H9 (cell line): ENCODE measurements at regions not wholly inside any gene's neighbourhood (a gene's known extent, or its start where the extent isn't known, plus 50 kb on each side); places are given as distances from the start of the nearest gene placed in this dataset.

Experiments
- DNase-seq: peaks from one replicate; pipeline ENCODE4 v3.0.0-alpha.2; 2017
- H2AFZ ChIP-seq: one replicate; pipeline ENCODE4 v1.6.1; 2013; ENCODE audit warnings: mild to moderate bottlenecking, low read length, control low read depth, moderate library complexity
- H2AK5ac ChIP-seq: 2 replicates; pipeline ENCODE4 v1.6.1; 2013; ENCODE audit warnings: low read length, control low read depth, mixed read lengths; ENCODE audit not compliant: insufficient read length
- H2BK120ac ChIP-seq: one replicate; pipeline ENCODE4 v1.6.1; 2013; ENCODE audit warnings: low read depth, mild to moderate bottlenecking, low read length, control low read depth, inconsistent platforms; ENCODE audit not compliant: poor library complexity, severe bottlenecking
- H2BK12ac ChIP-seq: 2 replicates; pipeline ENCODE4 v1.6.1; 2013; ENCODE audit warnings: low read length, control low read depth, mixed read lengths, low read depth; ENCODE audit not compliant: insufficient read length
- H2BK15ac ChIP-seq: 2 replicates; pipeline ENCODE4 v1.6.1; 2013; ENCODE audit warnings: low read depth, low read length, control low read depth
- H2BK20ac ChIP-seq: one replicate; pipeline ENCODE4 v1.6.1; 2013; ENCODE audit warnings: low read depth, mild to moderate bottlenecking, low read length, control low read depth, inconsistent platforms; ENCODE audit not compliant: poor library complexity, severe bottlenecking
- H2BK5ac ChIP-seq: 2 replicates; pipeline ENCODE4 v1.6.1; 2013; ENCODE audit warnings: low read length, control low read depth, mixed read lengths; ENCODE audit not compliant: insufficient read length
- H3K14ac ChIP-seq: 2 replicates; pipeline ENCODE4 v1.6.1; 2013; ENCODE audit warnings: low read length, control low read depth; ENCODE audit not compliant: insufficient read depth
- H3K18ac ChIP-seq: 2 replicates; pipeline ENCODE4 v1.6.1; 2013; ENCODE audit warnings: low read depth, mild to moderate bottlenecking, mixed read lengths, low read length, control low read depth; ENCODE audit not compliant: insufficient read length
- H3K23ac ChIP-seq: 2 replicates; pipeline ENCODE4 v1.6.1; 2013; ENCODE audit warnings: low read length, control low read depth, mixed read lengths, low read depth; ENCODE audit not compliant: insufficient read length
- H3K23me2 ChIP-seq: 2 replicates; pipeline ENCODE4 v1.6.1; 2013; ENCODE audit warnings: low read depth, mild to moderate bottlenecking, mixed read lengths, low read length, control low read depth; ENCODE audit not compliant: insufficient read length, poor library complexity, severe bottlenecking
- H3K27ac ChIP-seq: 2 replicates; pipeline ENCODE4 v1.5.1; 2013; ENCODE audit warnings: low read length, control low read depth, mixed read lengths, low read depth; ENCODE audit not compliant: insufficient read length
- H3K27me3 ChIP-seq: 2 replicates; pipeline ENCODE4 v1.6.1; 2013; ENCODE audit warnings: low read length, control low read depth, inconsistent platforms; ENCODE audit not compliant: insufficient read depth
- H3K4ac ChIP-seq: 2 replicates; pipeline ENCODE4 v1.6.1; 2013; ENCODE audit warnings: low read depth, mild to moderate bottlenecking, control low read depth, inconsistent platforms, low read length, moderate library complexity
- H3K4me1 ChIP-seq: 2 replicates; pipeline ENCODE4 v1.6.1; 2013; ENCODE audit warnings: low read length, control low read depth, inconsistent platforms; ENCODE audit not compliant: insufficient read depth
- H3K4me2 ChIP-seq: 2 replicates; pipeline ENCODE4 v1.6.1; 2013; ENCODE audit warnings: low read length, control low read depth, mixed read lengths; ENCODE audit not compliant: insufficient read length, insufficient read depth
- H3K56ac ChIP-seq: 2 replicates; pipeline ENCODE4 v1.6.1; 2013; ENCODE audit warnings: low read depth, mild to moderate bottlenecking, mixed read lengths, low read length, control low read depth; ENCODE audit not compliant: insufficient read length
- H3K79me1 ChIP-seq: 2 replicates; pipeline ENCODE4 v1.6.1; 2013; ENCODE audit warnings: low read depth, mild to moderate bottlenecking, moderate library complexity, low read length, control low read depth, inconsistent platforms; ENCODE audit not compliant: insufficient read depth, poor library complexity, severe bottlenecking
- H3K79me2 ChIP-seq: 2 replicates; pipeline ENCODE4 v1.6.1; 2013; ENCODE audit warnings: low read length, control low read depth, inconsistent platforms; ENCODE audit not compliant: insufficient read depth
- H3K9ac ChIP-seq: 2 replicates; pipeline ENCODE4 v1.6.1; 2013; ENCODE audit warnings: low read length, control low read depth, mixed read lengths; ENCODE audit not compliant: insufficient read length; ENCODE audit errors: extremely low read depth
- H3K9me3 ChIP-seq: one replicate; pipeline ENCODE4 v1.6.1; 2013; ENCODE audit warnings: low read depth, low read length, inconsistent platforms; ENCODE audit not compliant: control insufficient read depth
- H3T11ph ChIP-seq: one replicate; pipeline ENCODE4 v1.6.1; 2013; ENCODE audit warnings: mild to moderate bottlenecking, low read length, control low read depth, inconsistent platforms
- H4K20me1 ChIP-seq: one replicate; pipeline ENCODE4 v1.6.1; 2013; ENCODE audit not compliant: control insufficient read depth, insufficient read length, insufficient read depth
- H4K5ac ChIP-seq: 2 replicates; pipeline ENCODE4 v1.6.1; 2013; ENCODE audit warnings: low read depth, mild to moderate bottlenecking, mixed read lengths, low read length, control low read depth; ENCODE audit not compliant: insufficient read length
- H4K8ac ChIP-seq: replicated peaks from 2 replicates; pipeline ENCODE4 v1.6.1; 2013; ENCODE audit warnings: low read length, control low read depth, mixed read lengths, low read depth; ENCODE audit not compliant: insufficient read length
- H4K91ac ChIP-seq: 2 replicates; pipeline ENCODE4 v1.6.1; 2013; ENCODE audit warnings: low read depth, mild to moderate bottlenecking, moderate library complexity, mixed read lengths, low read length, control low read depth; ENCODE audit not compliant: insufficient read length
- H3K27ac Mint-ChIP-seq, 3 experiments: 2 replicates in 2 of 3; 3 replicates in 1 of 3; pipeline ENCODE4 v1.8.0; 2020 to 2021; ENCODE audit warnings: mixed read lengths in 3 of 3, mild to moderate bottlenecking in 1 of 3, moderate library complexity in 1 of 3
- H3K27me3 Mint-ChIP-seq: 2 replicates; pipeline ENCODE4 v1.8.0; 2021; ENCODE audit warnings: low read depth, mild to moderate bottlenecking, moderate library complexity, mixed read lengths
- H3K36me3 Mint-ChIP-seq, 3 experiments: 2 replicates in 2 of 3; 3 replicates in 1 of 3; pipeline ENCODE4 v1.8.0; 2020 to 2021; ENCODE audit warnings: low read depth in 3 of 3, mixed read lengths in 3 of 3; ENCODE audit not compliant: insufficient read depth in 1 of 3
- H3K4me1 Mint-ChIP-seq, 2 experiments: 2 replicates each; pipeline ENCODE4 v1.8.0; 2020; ENCODE audit warnings: mixed read lengths in 2 of 2
- H3K4me3 Mint-ChIP-seq, 2 experiments: 2 replicates in 1 of 2; 3 replicates in 1 of 2; pipeline ENCODE4 v1.8.0; 2020 to 2021; ENCODE audit warnings: mild to moderate bottlenecking in 2 of 2, mixed read lengths in 2 of 2, moderate library complexity in 1 of 2
- H3K9me3 Mint-ChIP-seq, 2 experiments: 2 replicates in 1 of 2; 3 replicates in 1 of 2; pipeline ENCODE4 v1.8.0; 2020; ENCODE audit warnings: mild to moderate bottlenecking in 2 of 2, mixed read lengths in 2 of 2, moderate library complexity in 1 of 2
- WGBS: extraction: QIAGEN DNeasy Blood & Tissue Kit; methylation state at CpG from one replicate; pipeline ENCODE4 v1.1.7; 2013; ENCODE audit warnings: missing lambda C conversion rate, low lambda C conversion rate, mixed read lengths; ENCODE audit not compliant: insufficient read length; ENCODE audit errors: extremely low coverage; 5-methylcytosine and 5-hydroxymethylcytosine counted together
- TF ChIP-seq, protein P1 (sequence below): fragments of 200-600 bp; sonication (generic); conservative IDR thresholded peaks from 3 replicates; pipeline ENCODE4 v1.8.0; 2021; ENCODE audit warnings: antibody characterized with exemption, mild to moderate bottlenecking

DNA sequence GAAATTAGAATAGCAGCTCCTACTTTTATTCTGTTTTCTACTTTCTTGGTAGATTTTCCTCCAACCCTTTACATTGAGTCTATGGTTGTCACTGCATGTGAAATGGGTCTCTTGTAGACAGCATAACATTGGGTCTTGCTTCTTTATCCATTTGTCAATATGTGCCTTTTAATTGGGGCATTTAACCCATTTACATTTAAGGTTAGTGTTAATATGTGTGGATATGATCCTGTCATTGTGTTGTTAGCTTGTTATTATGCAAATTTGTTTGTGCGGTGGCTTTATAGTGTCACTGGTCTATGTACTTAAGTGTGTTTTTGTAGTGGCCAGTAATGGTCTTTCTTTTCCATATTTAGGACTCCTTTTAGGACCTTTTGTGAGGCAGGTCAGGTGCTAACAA lies 276.9 kb upstream of the SPHKAP start:
- Mint-ChIP-seq H3K27me3 (no peaks in the 10 kb centered on the region), H3K4me3 (no peak overlapping the region), H3K36me3 (peaks cover 13 to 30% (median 16%) of the 10 kb centered on the region in 3 experiments), H3K27ac (no peak overlapping the region), H3K9me3 (peaks cover 29 to 41% of the 10 kb centered on the region in 2 experiments), H3K4me1 (no peaks in the 10 kb centered on the region)
- Histone ChIP-seq H3T11ph (no peak overlapping the region), H3K79me2 (no peaks in the 10 kb centered on the region), H2BK5ac (no peak overlapping the region), H3K56ac (no peak overlapping the region), H3K27me3 (no peaks in the 10 kb centered on the region), H4K91ac (no peak overlapping the region), H3K4ac (no peak overlapping the region), H3K9me3 (peaks cover 5% of the 10 kb centered on the region), H3K23ac (no peak overlapping the region), H2BK20ac (no peak overlapping the region), H2BK120ac (no peak overlapping the region), H3K4me1 (no peaks in the 10 kb centered on the region), H2BK12ac (no peak overlapping the region), H3K79me1 (no peaks in the 10 kb centered on the region), H3K27ac (no peak overlapping the region), H4K20me1 (no peaks in the 10 kb centered on the region), H2AK5ac (no peak overlapping the region), H3K18ac (no peak overlapping the region), H4K5ac (no peak overlapping the region), H3K23me2 (no peaks in the 10 kb centered on the region), H3K14ac (no peak overlapping the region), H3K4me2 (no peak overlapping the region), H2BK15ac (no peak overlapping the region), H2AFZ (no peak overlapping the region), H3K9ac (no peak overlapping the region), H4K8ac (no peak overlapping the region)
- no CpG with 5 or more reads among the region's 1 CpG for WGBS
- no peak for DNase-seq
- TF ChIP-seq, protein P1, sequence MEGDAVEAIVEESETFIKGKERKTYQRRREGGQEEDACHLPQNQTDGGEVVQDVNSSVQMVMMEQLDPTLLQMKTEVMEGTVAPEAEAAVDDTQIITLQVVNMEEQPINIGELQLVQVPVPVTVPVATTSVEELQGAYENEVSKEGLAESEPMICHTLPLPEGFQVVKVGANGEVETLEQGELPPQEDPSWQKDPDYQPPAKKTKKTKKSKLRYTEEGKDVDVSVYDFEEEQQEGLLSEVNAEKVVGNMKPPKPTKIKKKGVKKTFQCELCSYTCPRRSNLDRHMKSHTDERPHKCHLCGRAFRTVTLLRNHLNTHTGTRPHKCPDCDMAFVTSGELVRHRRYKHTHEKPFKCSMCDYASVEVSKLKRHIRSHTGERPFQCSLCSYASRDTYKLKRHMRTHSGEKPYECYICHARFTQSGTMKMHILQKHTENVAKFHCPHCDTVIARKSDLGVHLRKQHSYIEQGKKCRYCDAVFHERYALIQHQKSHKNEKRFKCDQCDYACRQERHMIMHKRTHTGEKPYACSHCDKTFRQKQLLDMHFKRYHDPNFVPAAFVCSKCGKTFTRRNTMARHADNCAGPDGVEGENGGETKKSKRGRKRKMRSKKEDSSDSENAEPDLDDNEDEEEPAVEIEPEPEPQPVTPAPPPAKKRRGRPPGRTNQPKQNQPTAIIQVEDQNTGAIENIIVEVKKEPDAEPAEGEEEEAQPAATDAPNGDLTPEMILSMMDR: no peak
